H9 (cell line): ENCODE measurements at regions not wholly inside any gene's neighbourhood (a gene's known extent, or its start where the extent isn't known, plus 50 kb on each side); places are given as distances from the start of the nearest gene placed in this dataset.

Experiments used
- DNase-seq: peaks from one replicate; pipeline ENCODE4 v3.0.0-alpha.2; 2017
- H2AFZ ChIP-seq: one replicate; pipeline ENCODE4 v1.6.1; 2013; ENCODE audit warnings: mild to moderate bottlenecking, low read length, control low read depth, moderate library complexity
- H2AK5ac ChIP-seq: 2 replicates; pipeline ENCODE4 v1.6.1; 2013; ENCODE audit warnings: low read length, control low read depth, mixed read lengths; ENCODE audit not compliant: insufficient read length
- H2BK120ac ChIP-seq: one replicate; pipeline ENCODE4 v1.6.1; 2013; ENCODE audit warnings: low read depth, mild to moderate bottlenecking, low read length, control low read depth, inconsistent platforms; ENCODE audit not compliant: poor library complexity, severe bottlenecking
- H2BK12ac ChIP-seq: 2 replicates; pipeline ENCODE4 v1.6.1; 2013; ENCODE audit warnings: low read length, control low read depth, mixed read lengths, low read depth; ENCODE audit not compliant: insufficient read length
- H2BK15ac ChIP-seq: 2 replicates; pipeline ENCODE4 v1.6.1; 2013; ENCODE audit warnings: low read depth, low read length, control low read depth
- H2BK20ac ChIP-seq: one replicate; pipeline ENCODE4 v1.6.1; 2013; ENCODE audit warnings: low read depth, mild to moderate bottlenecking, low read length, control low read depth, inconsistent platforms; ENCODE audit not compliant: poor library complexity, severe bottlenecking
- H2BK5ac ChIP-seq: 2 replicates; pipeline ENCODE4 v1.6.1; 2013; ENCODE audit warnings: low read length, control low read depth, mixed read lengths; ENCODE audit not compliant: insufficient read length
- H3K14ac ChIP-seq: 2 replicates; pipeline ENCODE4 v1.6.1; 2013; ENCODE audit warnings: low read length, control low read depth; ENCODE audit not compliant: insufficient read depth
- H3K18ac ChIP-seq: 2 replicates; pipeline ENCODE4 v1.6.1; 2013; ENCODE audit warnings: low read depth, mild to moderate bottlenecking, mixed read lengths, low read length, control low read depth; ENCODE audit not compliant: insufficient read length
- H3K23ac ChIP-seq: 2 replicates; pipeline ENCODE4 v1.6.1; 2013; ENCODE audit warnings: low read length, control low read depth, mixed read lengths, low read depth; ENCODE audit not compliant: insufficient read length
- H3K23me2 ChIP-seq: 2 replicates; pipeline ENCODE4 v1.6.1; 2013; ENCODE audit warnings: low read depth, mild to moderate bottlenecking, mixed read lengths, low read length, control low read depth; ENCODE audit not compliant: insufficient read length, poor library complexity, severe bottlenecking
- H3K27ac ChIP-seq: 2 replicates; pipeline ENCODE4 v1.5.1; 2013; ENCODE audit warnings: low read length, control low read depth, mixed read lengths, low read depth; ENCODE audit not compliant: insufficient read length
- H3K27me3 ChIP-seq: 2 replicates; pipeline ENCODE4 v1.6.1; 2013; ENCODE audit warnings: low read length, control low read depth, inconsistent platforms; ENCODE audit not compliant: insufficient read depth
- H3K4ac ChIP-seq: 2 replicates; pipeline ENCODE4 v1.6.1; 2013; ENCODE audit warnings: low read depth, mild to moderate bottlenecking, control low read depth, inconsistent platforms, low read length, moderate library complexity
- H3K4me1 ChIP-seq: 2 replicates; pipeline ENCODE4 v1.6.1; 2013; ENCODE audit warnings: low read length, control low read depth, inconsistent platforms; ENCODE audit not compliant: insufficient read depth
- H3K4me2 ChIP-seq: 2 replicates; pipeline ENCODE4 v1.6.1; 2013; ENCODE audit warnings: low read length, control low read depth, mixed read lengths; ENCODE audit not compliant: insufficient read length, insufficient read depth
- H3K56ac ChIP-seq: 2 replicates; pipeline ENCODE4 v1.6.1; 2013; ENCODE audit warnings: low read depth, mild to moderate bottlenecking, mixed read lengths, low read length, control low read depth; ENCODE audit not compliant: insufficient read length
- H3K79me1 ChIP-seq: 2 replicates; pipeline ENCODE4 v1.6.1; 2013; ENCODE audit warnings: low read depth, mild to moderate bottlenecking, moderate library complexity, low read length, control low read depth, inconsistent platforms; ENCODE audit not compliant: insufficient read depth, poor library complexity, severe bottlenecking
- H3K79me2 ChIP-seq: 2 replicates; pipeline ENCODE4 v1.6.1; 2013; ENCODE audit warnings: low read length, control low read depth, inconsistent platforms; ENCODE audit not compliant: insufficient read depth
- H3K9ac ChIP-seq: 2 replicates; pipeline ENCODE4 v1.6.1; 2013; ENCODE audit warnings: low read length, control low read depth, mixed read lengths; ENCODE audit not compliant: insufficient read length; ENCODE audit errors: extremely low read depth
- H3K9me3 ChIP-seq: one replicate; pipeline ENCODE4 v1.6.1; 2013; ENCODE audit warnings: low read depth, low read length, inconsistent platforms; ENCODE audit not compliant: control insufficient read depth
- H3T11ph ChIP-seq: one replicate; pipeline ENCODE4 v1.6.1; 2013; ENCODE audit warnings: mild to moderate bottlenecking, low read length, control low read depth, inconsistent platforms
- H4K20me1 ChIP-seq: one replicate; pipeline ENCODE4 v1.6.1; 2013; ENCODE audit not compliant: control insufficient read depth, insufficient read length, insufficient read depth
- H4K5ac ChIP-seq: 2 replicates; pipeline ENCODE4 v1.6.1; 2013; ENCODE audit warnings: low read depth, mild to moderate bottlenecking, mixed read lengths, low read length, control low read depth; ENCODE audit not compliant: insufficient read length
- H4K8ac ChIP-seq: replicated peaks from 2 replicates; pipeline ENCODE4 v1.6.1; 2013; ENCODE audit warnings: low read length, control low read depth, mixed read lengths, low read depth; ENCODE audit not compliant: insufficient read length
- H4K91ac ChIP-seq: 2 replicates; pipeline ENCODE4 v1.6.1; 2013; ENCODE audit warnings: low read depth, mild to moderate bottlenecking, moderate library complexity, mixed read lengths, low read length, control low read depth; ENCODE audit not compliant: insufficient read length
- H3K27ac Mint-ChIP-seq, 3 experiments: 2 replicates in 2 of 3; 3 replicates in 1 of 3; pipeline ENCODE4 v1.8.0; 2020 to 2021; ENCODE audit warnings: mixed read lengths in 3 of 3, mild to moderate bottlenecking in 1 of 3, moderate library complexity in 1 of 3
- H3K27me3 Mint-ChIP-seq: 2 replicates; pipeline ENCODE4 v1.8.0; 2021; ENCODE audit warnings: low read depth, mild to moderate bottlenecking, moderate library complexity, mixed read lengths
- H3K36me3 Mint-ChIP-seq, 3 experiments: 2 replicates in 2 of 3; 3 replicates in 1 of 3; pipeline ENCODE4 v1.8.0; 2020 to 2021; ENCODE audit warnings: low read depth in 3 of 3, mixed read lengths in 3 of 3; ENCODE audit not compliant: insufficient read depth in 1 of 3
- H3K4me1 Mint-ChIP-seq, 2 experiments: 2 replicates each; pipeline ENCODE4 v1.8.0; 2020; ENCODE audit warnings: mixed read lengths in 2 of 2
- H3K4me3 Mint-ChIP-seq, 2 experiments: 2 replicates in 1 of 2; 3 replicates in 1 of 2; pipeline ENCODE4 v1.8.0; 2020 to 2021; ENCODE audit warnings: mild to moderate bottlenecking in 2 of 2, mixed read lengths in 2 of 2, moderate library complexity in 1 of 2
- H3K9me3 Mint-ChIP-seq, 2 experiments: 2 replicates in 1 of 2; 3 replicates in 1 of 2; pipeline ENCODE4 v1.8.0; 2020; ENCODE audit warnings: mild to moderate bottlenecking in 2 of 2, mixed read lengths in 2 of 2, moderate library complexity in 1 of 2
- CTCF ChIP-seq: fragments of 200-600 bp; sonication (generic); conservative IDR thresholded peaks from 3 replicates; pipeline ENCODE4 v1.8.0; 2021; ENCODE audit warnings: antibody characterized with exemption, mild to moderate bottlenecking
- WGBS: extraction: QIAGEN DNeasy Blood & Tissue Kit; methylation state at CpG from one replicate; pipeline ENCODE4 v1.1.7; 2013; ENCODE audit warnings: missing lambda C conversion rate, low lambda C conversion rate, mixed read lengths; ENCODE audit not compliant: insufficient read length; ENCODE audit errors: extremely low coverage; 5-methylcytosine and 5-hydroxymethylcytosine counted together

- Histone ChIP-seq H3K56ac (no peak overlapping the region), H4K20me1 (no peaks in the 10 kb centered on the region), H3K27me3 (no peaks in the 10 kb centered on the region), H2BK12ac (no peak overlapping the region), H3K9ac (no peak overlapping the region), H3K18ac (no peak overlapping the region), H3K4me1 (no peaks in the 10 kb centered on the region), H3K23ac (no peak overlapping the region), H2BK20ac (no peak overlapping the region), H3K9me3 (no peaks in the 10 kb centered on the region), H3K4me2 (no peak overlapping the region), H3K23me2 (no peaks in the 10 kb centered on the region), H3T11ph (no peak overlapping the region), H3K4ac (no peak overlapping the region), H2BK5ac (no peak overlapping the region), H2AFZ (no peak overlapping the region), H3K27ac (no peak overlapping the region), H4K91ac (no peak overlapping the region), H2BK15ac (no peak overlapping the region), H2AK5ac (no peak overlapping the region), H3K14ac (no peak overlapping the region), H2BK120ac (no peak overlapping the region), H3K79me2 (no peaks in the 10 kb centered on the region), H4K5ac (no peak overlapping the region), H3K79me1 (no peaks in the 10 kb centered on the region), H4K8ac (no peak overlapping the region)
- no peak overlapping the region for H3K27ac Mint-ChIP-seq
- H3K36me3 Mint-ChIP-seq = no peaks in the 10 kb centered on the region
- no peak for TF ChIP-seq CTCF
- H3K27me3 Mint-ChIP-seq = no peaks in the 10 kb centered on the region
- WGBS = no CpG with 5 or more reads among the region's 2 CpGs
- no peak overlapping the region for H3K4me3 Mint-ChIP-seq
- no peak for DNase-seq
- no peaks in the 10 kb centered on the region for H3K9me3 Mint-ChIP-seq
- no peaks in the 10 kb centered on the region for H3K4me1 Mint-ChIP-seq
These were observed 170.8 kb upstream of the BET1 start for GRCh38 chr7:94174956-94175355.
